Right kidney (tissue), 1 donor: ENCODE measurements at regions not wholly inside any gene's neighbourhood (a gene's known extent, or its start where the extent isn't known, plus 50 kb on each side); places are given as distances from the start of the nearest gene placed in this dataset.

Experiments used
- DNase-seq: peaks from one replicate; pipeline ENCODE4 v3.0.0-alpha.2; 2016

- DNase-seq, result no peak
Observed at GRCh38 chr10:88083597-88083989, 220.2 kb downstream of the PTEN start.

GRCh38 chr10:88086187-88086960, 222.9 kb downstream of the PTEN start:
- DNase-seq, result no peak

- no peak for DNase-seq
Observed at GRCh38 chr10:88088441-88089340, 225.3 kb downstream of the PTEN start.

DNA sequence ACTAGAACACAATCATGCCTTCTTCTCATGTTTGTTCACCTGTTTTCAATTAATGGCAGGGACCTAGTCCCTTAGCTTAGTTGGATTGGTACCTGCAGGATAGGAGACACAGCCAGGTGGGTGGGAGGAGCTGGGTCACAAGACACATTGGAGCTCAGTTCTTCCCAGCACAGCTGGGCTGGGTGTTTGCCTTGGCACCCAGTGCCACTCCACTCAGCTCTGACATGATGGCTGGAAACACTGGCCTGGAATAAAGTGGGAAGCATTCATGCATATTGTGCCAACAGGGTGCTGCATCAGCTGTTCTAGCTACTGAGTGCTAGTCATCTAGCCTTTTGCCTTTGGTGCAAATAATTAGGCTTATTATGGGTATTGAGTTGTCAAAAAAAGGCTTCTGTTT, 226.1 kb downstream of the PTEN start:
- no peak for DNase-seq

DNA sequence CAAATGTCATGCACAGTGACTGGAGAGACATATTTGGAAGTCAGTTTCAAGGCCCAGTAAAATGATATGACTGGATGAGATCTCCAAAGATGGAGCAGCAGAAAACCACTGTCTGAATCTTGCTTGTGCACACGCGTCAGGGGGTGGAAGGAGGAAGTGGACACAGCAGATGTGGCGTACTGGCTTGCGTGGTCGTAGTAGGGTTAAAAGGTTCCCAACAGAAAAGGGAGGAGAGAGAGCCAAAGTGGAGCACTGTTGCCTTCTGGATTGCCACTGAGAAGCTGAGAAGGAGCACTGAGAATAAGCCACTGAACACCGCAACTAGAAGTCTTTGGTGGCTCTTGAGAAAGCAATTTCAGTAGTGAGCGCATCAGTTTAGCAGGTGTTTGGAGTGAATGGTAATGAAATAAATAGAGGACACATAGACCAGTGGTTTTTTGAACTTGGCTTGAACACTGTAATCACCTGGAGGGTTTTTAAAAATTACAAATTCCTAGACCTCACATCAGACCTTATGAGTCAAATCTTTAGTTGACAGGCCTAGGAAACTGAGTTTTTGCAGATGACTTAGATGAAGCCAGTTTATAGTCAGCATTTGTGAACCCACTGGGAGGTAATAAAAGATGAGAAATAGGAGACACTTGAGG, 227.3 kb downstream of the PTEN start:
- DNase-seq, result no peak

DNA sequence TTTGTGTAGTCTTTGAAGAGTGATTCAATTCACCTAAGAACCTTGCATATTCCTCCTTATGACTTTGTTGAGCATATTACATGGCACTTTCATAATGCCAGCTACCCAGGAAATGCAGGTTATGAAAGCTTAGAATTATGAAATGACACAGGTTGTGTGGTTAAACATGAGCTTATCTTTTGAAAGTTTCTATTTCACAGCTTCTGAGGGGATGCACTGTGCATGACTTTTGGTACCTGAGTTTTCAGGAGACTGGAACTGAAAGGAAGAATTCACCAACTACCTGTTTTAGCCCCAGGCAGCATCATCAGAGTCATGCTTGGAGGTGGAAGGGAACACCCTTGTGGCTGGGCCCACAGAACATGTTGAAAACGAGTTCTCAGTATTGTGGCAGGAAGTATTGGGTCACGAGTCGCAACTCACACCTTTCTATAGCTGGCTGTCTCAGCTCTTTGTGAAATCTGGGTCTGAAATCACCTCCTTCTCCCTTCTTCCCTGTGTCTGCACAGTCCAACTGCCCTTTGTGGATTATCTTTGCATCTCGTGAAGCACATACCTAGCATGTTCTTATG, 228.2 kb downstream of the PTEN start:
- no peak for DNase-seq

GRCh38 chr10:88092265-88092664, 228.8 kb downstream of the PTEN start:
- no peak for DNase-seq

- no peak for DNase-seq
Observed at GRCh38 chr10:88092973-88093372, 229.5 kb downstream of the PTEN start.

DNA sequence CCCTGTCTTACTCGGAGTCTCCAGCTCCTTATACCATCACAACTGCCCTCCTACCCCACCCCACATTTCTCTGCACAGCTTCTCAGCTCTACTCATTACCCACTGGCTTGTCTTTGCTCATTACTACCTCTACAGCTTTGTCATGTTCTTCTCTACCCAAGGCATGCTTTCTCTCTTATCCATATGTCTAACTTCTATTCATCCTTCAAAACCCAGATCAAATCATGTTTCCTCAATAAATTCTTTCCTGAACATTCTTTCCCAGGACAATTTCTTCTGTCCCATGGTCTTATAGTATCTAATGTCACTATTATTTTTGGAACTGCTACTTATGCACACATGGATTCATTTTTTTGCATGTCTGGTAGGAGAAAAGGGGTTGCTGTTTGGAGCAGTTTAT, 231.4 kb downstream of the PTEN start:
- no peak for DNase-seq

- DNase-seq, result no peak
Observed at GRCh38 chr10:88095223-88095721, 231.8 kb downstream of the PTEN start.

GRCh38 chr10:88095778-88096431, 232.5 kb downstream of the PTEN start:
- DNase-seq, result no peak

- DNase-seq, result no peak
Observed at GRCh38 chr10:88097092-88097516, 233.7 kb downstream of the PTEN start.

DNA sequence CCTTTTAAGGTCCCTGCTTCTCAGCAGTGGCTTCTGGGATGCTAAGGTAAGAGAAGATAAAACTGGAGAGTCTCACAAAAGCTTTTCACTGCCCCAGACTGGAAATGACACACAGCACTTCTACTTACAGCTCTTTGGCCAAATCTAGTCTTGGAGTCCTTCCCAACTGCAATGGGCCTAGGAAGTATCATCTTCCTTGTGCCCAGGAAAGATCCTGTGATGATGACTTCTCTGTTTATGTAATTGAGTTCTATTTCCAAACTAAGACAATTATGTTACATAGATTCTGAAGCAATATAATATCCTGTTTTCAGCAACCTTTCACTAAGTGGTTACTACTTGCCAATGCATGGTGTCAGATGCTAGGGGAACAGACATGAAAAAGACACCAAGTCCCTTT, 234.1 kb downstream of the PTEN start:
- DNase-seq, result no peak

- no peak for DNase-seq
Observed at GRCh38 chr10:88100281-88100680, 236.9 kb downstream of the PTEN start.

DNA sequence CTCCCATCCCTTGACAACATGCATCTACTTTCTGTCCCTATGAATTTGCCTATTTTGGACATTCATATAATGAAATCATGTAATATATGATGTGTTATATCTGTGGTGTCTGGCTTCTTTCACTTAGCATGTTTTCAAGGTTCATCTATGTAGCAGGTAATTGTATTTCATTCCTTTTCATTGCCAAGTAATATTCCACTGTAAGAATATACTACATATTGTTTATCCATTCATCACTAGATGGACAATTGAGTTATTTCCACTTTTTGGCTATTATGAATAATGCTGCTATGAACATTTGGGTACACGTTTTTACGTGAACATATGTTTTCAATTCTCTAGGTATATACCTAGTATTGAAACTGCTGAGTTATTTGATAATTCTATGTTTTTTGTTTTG, 238.2 kb downstream of the PTEN start:
- DNase-seq, result no peak

DNA sequence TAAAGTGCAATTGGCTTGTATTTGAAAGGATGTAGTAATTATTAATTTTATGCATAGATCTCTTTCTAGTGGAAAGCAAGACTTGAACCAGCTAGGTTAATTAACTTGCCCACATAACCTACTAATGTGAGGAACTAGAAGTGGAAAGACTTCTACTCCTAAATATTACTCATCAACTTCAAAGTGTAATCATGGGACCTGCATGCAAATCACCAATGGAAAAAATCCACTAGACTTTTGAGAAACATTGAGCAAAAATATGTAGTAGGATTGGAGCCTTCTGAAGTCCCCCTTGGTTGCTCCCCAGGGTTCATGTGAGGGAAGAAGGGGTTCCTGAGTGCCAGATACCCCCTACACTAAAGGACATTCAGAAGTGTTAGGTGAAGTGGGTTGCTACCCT, 240.2 kb downstream of the PTEN start:
- DNase-seq, result no peak

DNA sequence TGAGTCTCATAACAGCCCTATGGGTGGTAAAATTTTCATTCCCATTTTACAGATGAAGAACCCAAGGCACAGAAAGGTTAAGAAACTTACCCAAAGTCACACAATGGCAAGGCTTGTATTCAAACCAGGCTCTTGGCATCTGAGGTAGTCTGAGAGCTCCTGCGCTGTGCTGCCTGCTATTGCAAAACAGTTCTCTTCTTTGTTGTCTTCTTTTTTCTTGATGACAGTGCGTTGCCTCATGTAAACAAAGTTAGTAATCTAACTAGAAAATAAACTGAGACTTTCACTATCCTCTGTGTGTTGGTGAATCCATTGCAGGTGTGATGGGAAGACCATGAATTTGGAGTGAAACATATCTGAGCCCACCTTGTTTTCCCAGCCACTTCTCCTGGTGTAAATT, 240.8 kb downstream of the PTEN start:
- no peak for DNase-seq

DNA sequence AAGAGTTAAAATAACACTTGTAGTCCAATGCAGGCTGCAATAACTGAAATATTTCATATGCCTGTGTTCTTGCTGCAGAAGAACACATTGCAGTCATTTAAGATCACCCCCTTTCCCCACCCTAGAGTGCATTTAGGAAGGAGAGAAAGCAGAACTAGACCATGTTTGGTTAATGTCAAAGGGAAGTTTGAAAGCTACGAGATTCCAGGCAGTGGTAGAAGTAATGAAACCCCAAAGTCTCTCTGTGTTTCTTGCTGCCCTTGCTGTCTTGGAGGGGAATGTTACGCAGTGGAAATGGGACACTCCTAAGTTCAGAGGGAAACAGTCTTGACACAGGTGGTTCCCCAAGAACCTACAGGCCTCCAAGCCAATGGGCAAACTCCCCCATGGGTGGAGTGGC, 242.9 kb downstream of the PTEN start:
- no peak for DNase-seq

- no peak for DNase-seq
Observed at GRCh38 chr10:88107296-88108097, 244.1 kb downstream of the PTEN start.

DNA sequence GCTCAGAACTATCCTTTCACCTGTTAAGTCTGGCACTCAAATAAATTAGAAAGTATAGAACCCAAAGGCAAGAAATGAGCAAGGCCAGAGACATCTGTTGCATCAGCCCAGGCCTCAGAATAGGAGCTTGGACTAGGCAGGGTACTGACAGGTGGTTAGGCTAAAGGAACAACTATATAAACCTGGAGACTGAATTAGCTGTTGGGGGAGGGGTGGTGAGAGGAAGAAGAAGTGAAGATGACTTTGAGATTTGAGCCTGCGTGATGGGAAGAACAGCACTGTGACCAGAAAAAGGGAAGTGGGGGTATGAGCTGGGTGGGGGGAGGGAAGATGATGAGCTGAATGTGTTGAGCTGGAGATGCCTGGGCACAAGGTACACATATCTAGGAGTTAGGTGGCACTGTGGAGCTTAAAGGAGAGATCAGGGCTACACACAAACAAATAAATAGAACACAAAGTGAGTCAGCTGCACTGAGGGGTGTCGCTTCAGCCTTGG, 244.7 kb downstream of the PTEN start:
- DNase-seq, result no peak

GRCh38 chr10:88110355-88110754, 246.9 kb downstream of the PTEN start:
- no peak for DNase-seq
